H9 (cell line): ENCODE measurements at regions not wholly inside any gene's neighbourhood (a gene's known extent, or its start where the extent isn't known, plus 50 kb on each side); places are given as distances from the start of the nearest gene placed in this dataset.

ENCODE experiments used
- DNase-seq: peaks from one replicate; pipeline ENCODE4 v3.0.0-alpha.2; 2017
- H2AFZ ChIP-seq: one replicate; pipeline ENCODE4 v1.6.1; 2013; ENCODE audit warnings: mild to moderate bottlenecking, low read length, control low read depth, moderate library complexity
- H2AK5ac ChIP-seq: 2 replicates; pipeline ENCODE4 v1.6.1; 2013; ENCODE audit warnings: low read length, control low read depth, mixed read lengths; ENCODE audit not compliant: insufficient read length
- H2BK120ac ChIP-seq: one replicate; pipeline ENCODE4 v1.6.1; 2013; ENCODE audit warnings: low read depth, mild to moderate bottlenecking, low read length, control low read depth, inconsistent platforms; ENCODE audit not compliant: poor library complexity, severe bottlenecking
- H2BK12ac ChIP-seq: 2 replicates; pipeline ENCODE4 v1.6.1; 2013; ENCODE audit warnings: low read length, control low read depth, mixed read lengths, low read depth; ENCODE audit not compliant: insufficient read length
- H2BK15ac ChIP-seq: 2 replicates; pipeline ENCODE4 v1.6.1; 2013; ENCODE audit warnings: low read depth, low read length, control low read depth
- H2BK20ac ChIP-seq: one replicate; pipeline ENCODE4 v1.6.1; 2013; ENCODE audit warnings: low read depth, mild to moderate bottlenecking, low read length, control low read depth, inconsistent platforms; ENCODE audit not compliant: poor library complexity, severe bottlenecking
- H2BK5ac ChIP-seq: 2 replicates; pipeline ENCODE4 v1.6.1; 2013; ENCODE audit warnings: low read length, control low read depth, mixed read lengths; ENCODE audit not compliant: insufficient read length
- H3K14ac ChIP-seq: 2 replicates; pipeline ENCODE4 v1.6.1; 2013; ENCODE audit warnings: low read length, control low read depth; ENCODE audit not compliant: insufficient read depth
- H3K18ac ChIP-seq: 2 replicates; pipeline ENCODE4 v1.6.1; 2013; ENCODE audit warnings: low read depth, mild to moderate bottlenecking, mixed read lengths, low read length, control low read depth; ENCODE audit not compliant: insufficient read length
- H3K23ac ChIP-seq: 2 replicates; pipeline ENCODE4 v1.6.1; 2013; ENCODE audit warnings: low read length, control low read depth, mixed read lengths, low read depth; ENCODE audit not compliant: insufficient read length
- H3K23me2 ChIP-seq: 2 replicates; pipeline ENCODE4 v1.6.1; 2013; ENCODE audit warnings: low read depth, mild to moderate bottlenecking, mixed read lengths, low read length, control low read depth; ENCODE audit not compliant: insufficient read length, poor library complexity, severe bottlenecking
- H3K27ac ChIP-seq: 2 replicates; pipeline ENCODE4 v1.5.1; 2013; ENCODE audit warnings: low read length, control low read depth, mixed read lengths, low read depth; ENCODE audit not compliant: insufficient read length
- H3K27me3 ChIP-seq: 2 replicates; pipeline ENCODE4 v1.6.1; 2013; ENCODE audit warnings: low read length, control low read depth, inconsistent platforms; ENCODE audit not compliant: insufficient read depth
- H3K4ac ChIP-seq: 2 replicates; pipeline ENCODE4 v1.6.1; 2013; ENCODE audit warnings: low read depth, mild to moderate bottlenecking, control low read depth, inconsistent platforms, low read length, moderate library complexity
- H3K4me1 ChIP-seq: 2 replicates; pipeline ENCODE4 v1.6.1; 2013; ENCODE audit warnings: low read length, control low read depth, inconsistent platforms; ENCODE audit not compliant: insufficient read depth
- H3K4me2 ChIP-seq: 2 replicates; pipeline ENCODE4 v1.6.1; 2013; ENCODE audit warnings: low read length, control low read depth, mixed read lengths; ENCODE audit not compliant: insufficient read length, insufficient read depth
- H3K56ac ChIP-seq: 2 replicates; pipeline ENCODE4 v1.6.1; 2013; ENCODE audit warnings: low read depth, mild to moderate bottlenecking, mixed read lengths, low read length, control low read depth; ENCODE audit not compliant: insufficient read length
- H3K79me1 ChIP-seq: 2 replicates; pipeline ENCODE4 v1.6.1; 2013; ENCODE audit warnings: low read depth, mild to moderate bottlenecking, moderate library complexity, low read length, control low read depth, inconsistent platforms; ENCODE audit not compliant: insufficient read depth, poor library complexity, severe bottlenecking
- H3K79me2 ChIP-seq: 2 replicates; pipeline ENCODE4 v1.6.1; 2013; ENCODE audit warnings: low read length, control low read depth, inconsistent platforms; ENCODE audit not compliant: insufficient read depth
- H3K9ac ChIP-seq: 2 replicates; pipeline ENCODE4 v1.6.1; 2013; ENCODE audit warnings: low read length, control low read depth, mixed read lengths; ENCODE audit not compliant: insufficient read length; ENCODE audit errors: extremely low read depth
- H3K9me3 ChIP-seq: one replicate; pipeline ENCODE4 v1.6.1; 2013; ENCODE audit warnings: low read depth, low read length, inconsistent platforms; ENCODE audit not compliant: control insufficient read depth
- H3T11ph ChIP-seq: one replicate; pipeline ENCODE4 v1.6.1; 2013; ENCODE audit warnings: mild to moderate bottlenecking, low read length, control low read depth, inconsistent platforms
- H4K20me1 ChIP-seq: one replicate; pipeline ENCODE4 v1.6.1; 2013; ENCODE audit not compliant: control insufficient read depth, insufficient read length, insufficient read depth
- H4K5ac ChIP-seq: 2 replicates; pipeline ENCODE4 v1.6.1; 2013; ENCODE audit warnings: low read depth, mild to moderate bottlenecking, mixed read lengths, low read length, control low read depth; ENCODE audit not compliant: insufficient read length
- H4K8ac ChIP-seq: replicated peaks from 2 replicates; pipeline ENCODE4 v1.6.1; 2013; ENCODE audit warnings: low read length, control low read depth, mixed read lengths, low read depth; ENCODE audit not compliant: insufficient read length
- H4K91ac ChIP-seq: 2 replicates; pipeline ENCODE4 v1.6.1; 2013; ENCODE audit warnings: low read depth, mild to moderate bottlenecking, moderate library complexity, mixed read lengths, low read length, control low read depth; ENCODE audit not compliant: insufficient read length
- H3K27ac Mint-ChIP-seq, 3 experiments: 2 replicates in 2 of 3; 3 replicates in 1 of 3; pipeline ENCODE4 v1.8.0; 2020 to 2021; ENCODE audit warnings: mixed read lengths in 3 of 3, mild to moderate bottlenecking in 1 of 3, moderate library complexity in 1 of 3
- H3K27me3 Mint-ChIP-seq: 2 replicates; pipeline ENCODE4 v1.8.0; 2021; ENCODE audit warnings: low read depth, mild to moderate bottlenecking, moderate library complexity, mixed read lengths
- H3K36me3 Mint-ChIP-seq, 3 experiments: 2 replicates in 2 of 3; 3 replicates in 1 of 3; pipeline ENCODE4 v1.8.0; 2020 to 2021; ENCODE audit warnings: low read depth in 3 of 3, mixed read lengths in 3 of 3; ENCODE audit not compliant: insufficient read depth in 1 of 3
- H3K4me1 Mint-ChIP-seq, 2 experiments: 2 replicates each; pipeline ENCODE4 v1.8.0; 2020; ENCODE audit warnings: mixed read lengths in 2 of 2
- H3K4me3 Mint-ChIP-seq, 2 experiments: 2 replicates in 1 of 2; 3 replicates in 1 of 2; pipeline ENCODE4 v1.8.0; 2020 to 2021; ENCODE audit warnings: mild to moderate bottlenecking in 2 of 2, mixed read lengths in 2 of 2, moderate library complexity in 1 of 2
- H3K9me3 Mint-ChIP-seq, 2 experiments: 2 replicates in 1 of 2; 3 replicates in 1 of 2; pipeline ENCODE4 v1.8.0; 2020; ENCODE audit warnings: mild to moderate bottlenecking in 2 of 2, mixed read lengths in 2 of 2, moderate library complexity in 1 of 2
- CTCF ChIP-seq: fragments of 200-600 bp; sonication (generic); conservative IDR thresholded peaks from 3 replicates; pipeline ENCODE4 v1.8.0; 2021; ENCODE audit warnings: antibody characterized with exemption, mild to moderate bottlenecking
- WGBS: extraction: QIAGEN DNeasy Blood & Tissue Kit; methylation state at CpG from one replicate; pipeline ENCODE4 v1.1.7; 2013; ENCODE audit warnings: missing lambda C conversion rate, low lambda C conversion rate, mixed read lengths; ENCODE audit not compliant: insufficient read length; ENCODE audit errors: extremely low coverage; 5-methylcytosine and 5-hydroxymethylcytosine counted together

GRCh38 chr7:153188630-153189029 is 429.1 kb downstream of the ACTR3B start:
- Histone ChIP-seq H3K4me1 (no peaks in the 10 kb centered on the region; the same call in 1 of the 2 replicates), H2AFZ (no peak overlapping the region), H2BK120ac (no peak overlapping the region), H3K27me3 (no peaks in the 10 kb centered on the region), H3K56ac (no peak overlapping the region), H3K27ac (no peak overlapping the region), H3K9ac (no peak overlapping the region), H3K9me3 (peaks cover 6% of the 10 kb centered on the region), H3T11ph (no peak overlapping the region), H3K18ac (no peak overlapping the region), H2BK5ac (no peak overlapping the region), H4K91ac (no peak overlapping the region), H2BK15ac (no peak overlapping the region), H2BK12ac (no peak overlapping the region), H3K79me2 (no peaks in the 10 kb centered on the region), H4K5ac (no peak overlapping the region), H3K4me2 (no peak overlapping the region), H3K23me2 (no peaks in the 10 kb centered on the region), H2BK20ac (no peak overlapping the region), H3K4ac (no peak overlapping the region), H3K79me1 (no peaks in the 10 kb centered on the region), H2AK5ac (no peak overlapping the region), H4K20me1 (no peaks in the 10 kb centered on the region), H3K23ac (no peak overlapping the region), H3K14ac (no peak overlapping the region), H4K8ac (no peak overlapping the region)
- H3K27me3 Mint-ChIP-seq: no peaks in the 10 kb centered on the region
- peaks cover 0 to under 1% (median under 1%) of the 10 kb centered on the region in 3 experiments; a peak in 3 of 7 replicates for H3K36me3 Mint-ChIP-seq
- H3K9me3 Mint-ChIP-seq: peaks cover 23 to 70% of the 10 kb centered on the region in 2 experiments
- H3K4me3 Mint-ChIP-seq: no peak overlapping the region
- H3K4me1 Mint-ChIP-seq: peaks cover 0 to 12% of the 10 kb centered on the region in 2 experiments; a peak in 2 of 4 replicates
- TF ChIP-seq CTCF: no peak
- H3K27ac Mint-ChIP-seq: no peak overlapping the region
- WGBS: no CpG with 5 or more reads among the region's 3 CpGs
- no peak for DNase-seq
